CD4-positive, alpha-beta T cell treated with Interferon gamma for 1 hour (primary cell): ENCODE measurements at regions not wholly inside any gene's neighbourhood (a gene's known extent, or its start where the extent isn't known, plus 50 kb on each side); places are given as distances from the start of the nearest gene placed in this dataset.

ENCODE experiments used
- DNase-seq: peaks from one replicate; pipeline ENCODE4 v3.0.0-alpha.2; 2020

- no peak for DNase-seq
Observed at GRCh38 chr5:164051745-164052144, 546.3 kb downstream of the MAT2B start.

- DNase-seq = no peak
Observed at GRCh38 chr5:164052536-164053093, 547.2 kb downstream of the MAT2B start.

- DNase-seq = no peak
Observed at GRCh38 chr5:164053123-164053522, 547.7 kb downstream of the MAT2B start.

DNA sequence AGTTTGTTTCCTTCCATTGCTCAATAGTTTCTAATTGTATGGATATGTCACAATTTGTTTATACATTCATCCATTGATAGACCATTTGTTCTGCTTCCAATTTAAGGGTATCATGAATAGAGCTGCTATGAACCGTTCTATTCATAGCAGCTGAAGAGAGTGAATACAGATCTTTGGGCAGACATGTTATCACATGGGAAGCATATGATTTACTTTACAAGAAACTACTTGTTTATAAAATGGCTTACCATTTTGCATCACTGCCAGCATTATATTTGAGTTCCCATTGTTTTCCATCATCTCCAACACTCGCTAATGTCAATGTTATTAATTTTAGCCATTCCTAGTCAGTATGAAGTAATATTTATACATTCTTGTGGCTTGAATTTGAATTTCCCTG is 549.0 kb downstream of the MAT2B start:
- DNase-seq = no peak

DNA sequence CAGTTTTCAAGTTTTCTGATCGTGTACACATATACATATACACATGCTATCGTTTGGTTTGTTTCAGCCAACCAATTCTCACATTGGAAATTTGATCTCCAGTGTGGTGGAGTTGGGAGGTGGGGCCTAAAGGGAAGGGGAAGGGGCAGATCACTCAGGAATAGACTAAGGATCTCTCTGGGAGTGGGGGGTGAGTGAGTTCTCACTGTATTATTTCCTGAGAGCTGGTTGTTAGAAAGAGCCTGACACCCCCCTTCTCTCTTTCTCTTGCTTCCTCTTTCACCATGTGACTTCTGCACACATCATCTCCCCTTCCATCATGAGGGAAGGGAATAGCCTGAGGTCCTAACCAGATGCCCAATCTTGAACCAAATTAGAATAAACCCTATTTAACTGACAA is 551.7 kb downstream of the MAT2B start:
- no peak for DNase-seq

DNA sequence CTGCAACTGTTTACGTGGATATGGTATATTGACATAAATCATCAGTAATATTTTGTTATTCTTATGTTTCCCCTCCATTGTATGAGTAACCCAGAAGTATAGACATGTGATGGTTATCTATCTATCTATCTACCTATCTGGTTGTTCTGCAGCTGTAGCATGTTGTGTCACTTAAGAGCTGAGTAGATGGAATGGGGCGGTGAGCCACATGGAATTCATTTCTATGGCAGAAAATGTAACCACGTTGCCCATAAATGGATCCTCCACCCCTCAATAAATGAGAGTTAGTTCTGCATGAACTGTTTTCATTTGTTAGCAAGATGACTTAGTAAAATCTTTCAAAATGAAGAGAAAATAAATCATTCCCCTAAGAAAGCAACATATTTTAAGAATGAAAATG is 553.2 kb downstream of the MAT2B start:
- DNase-seq = no peak

DNA sequence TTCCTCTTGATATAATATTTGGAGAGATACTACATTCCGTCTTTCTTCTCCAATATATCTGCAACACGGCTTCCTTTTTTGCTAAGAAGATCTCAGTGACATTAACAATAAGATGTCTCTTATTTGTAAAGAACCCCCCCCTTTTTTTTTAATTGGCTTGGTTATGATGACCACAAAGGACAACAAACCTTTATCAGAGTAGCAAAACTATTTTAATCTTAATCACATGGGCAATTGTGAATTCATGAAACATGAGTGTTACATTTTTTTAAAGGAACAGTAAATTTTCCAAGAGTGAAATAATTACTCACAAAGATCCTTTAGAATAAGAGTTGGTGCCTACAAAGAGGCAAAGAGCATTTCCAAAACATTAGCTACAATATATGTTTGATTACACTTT is 554.1 kb downstream of the MAT2B start:
- DNase-seq = no peak

GRCh38 chr5:164060786-164061355 is 555.5 kb downstream of the MAT2B start:
- DNase-seq = no peak

DNA sequence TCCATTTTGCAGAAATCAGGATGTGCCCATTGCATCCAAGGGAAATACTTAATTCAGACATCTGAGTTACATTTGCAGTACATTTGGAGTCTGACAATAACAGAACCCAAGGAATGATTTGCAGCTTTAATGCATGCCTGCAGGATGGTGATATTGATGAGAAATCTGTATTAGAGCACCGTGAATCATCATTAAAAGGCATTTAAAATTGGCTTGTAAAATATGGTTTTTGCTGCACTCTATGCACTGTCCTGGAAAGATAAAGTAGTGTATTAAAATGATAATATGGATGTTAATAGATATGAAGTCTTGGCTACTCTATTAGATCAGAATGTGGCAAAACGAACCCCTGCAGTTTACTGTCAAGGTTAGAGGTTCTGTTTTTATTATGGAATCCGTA is 556.9 kb downstream of the MAT2B start:
- no peak for DNase-seq

DNA sequence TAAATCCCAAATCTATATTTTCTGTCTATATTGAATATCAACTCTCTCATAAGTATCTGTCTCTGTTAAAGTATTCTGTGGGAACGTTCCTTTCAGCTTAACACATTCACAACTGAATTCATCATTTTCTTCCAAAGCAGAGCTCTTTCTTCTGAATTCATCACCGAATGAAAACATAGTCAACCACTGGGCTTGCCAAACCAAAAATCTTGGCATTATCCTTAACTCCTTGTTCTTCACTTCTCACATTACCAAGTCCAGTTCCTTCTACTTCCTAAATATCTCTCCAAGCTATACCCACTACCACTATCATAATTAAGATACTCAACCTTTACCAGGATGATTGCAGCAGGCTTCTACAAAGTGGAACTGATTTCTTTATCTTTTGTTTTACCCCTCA is 559.8 kb downstream of the MAT2B start:
- DNase-seq = no peak

GRCh38 chr5:164071671-164072070 is 566.3 kb downstream of the MAT2B start:
- DNase-seq = no peak

- DNase-seq = no peak
Observed at GRCh38 chr5:164073081-164073480, 567.7 kb downstream of the MAT2B start.

- no peak for DNase-seq
Observed at GRCh38 chr5:164076556-164076955, 571.1 kb downstream of the MAT2B start.

DNA sequence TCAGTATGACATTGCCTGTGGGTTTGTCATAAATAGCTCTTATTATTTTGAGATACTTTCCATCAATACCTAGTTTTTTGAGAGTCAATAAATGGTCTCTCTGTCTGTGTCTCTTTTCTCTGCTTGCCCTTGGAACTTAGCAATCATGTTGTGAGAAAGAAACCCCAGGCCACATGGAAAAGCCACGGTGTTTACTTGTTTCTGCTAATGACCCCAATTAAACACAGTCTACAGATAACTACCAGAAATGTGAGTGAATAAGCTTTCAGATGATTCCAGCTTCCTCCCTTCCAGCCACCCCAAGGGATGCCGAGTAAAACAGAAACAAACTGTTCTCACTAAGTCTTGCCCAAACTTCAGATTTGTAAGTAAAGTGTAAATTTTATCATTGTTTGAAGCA is 584.9 kb downstream of the MAT2B start:
- no peak for DNase-seq

GRCh38 chr5:164091836-164092235 is 586.4 kb downstream of the MAT2B start:
- no peak for DNase-seq

DNA sequence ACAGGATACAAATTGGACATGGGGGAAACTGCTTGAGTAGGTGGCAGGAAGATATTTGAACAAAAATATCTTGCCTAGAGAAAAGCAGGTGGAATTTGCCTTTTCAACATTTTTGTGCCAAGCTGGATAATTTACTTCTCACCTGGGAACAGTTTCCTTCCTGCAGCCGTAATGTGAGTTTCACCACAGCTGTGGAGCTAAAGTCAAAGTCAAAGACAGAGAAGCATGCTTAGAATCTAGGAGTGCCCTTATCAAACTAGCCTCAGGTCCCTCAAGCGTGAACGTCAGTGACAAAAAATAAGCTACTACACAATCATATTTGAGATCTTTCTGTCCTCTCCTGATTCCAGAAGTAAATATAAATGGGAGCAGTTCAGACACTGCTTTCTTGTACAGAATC is 588.9 kb downstream of the MAT2B start:
- no peak for DNase-seq

DNA sequence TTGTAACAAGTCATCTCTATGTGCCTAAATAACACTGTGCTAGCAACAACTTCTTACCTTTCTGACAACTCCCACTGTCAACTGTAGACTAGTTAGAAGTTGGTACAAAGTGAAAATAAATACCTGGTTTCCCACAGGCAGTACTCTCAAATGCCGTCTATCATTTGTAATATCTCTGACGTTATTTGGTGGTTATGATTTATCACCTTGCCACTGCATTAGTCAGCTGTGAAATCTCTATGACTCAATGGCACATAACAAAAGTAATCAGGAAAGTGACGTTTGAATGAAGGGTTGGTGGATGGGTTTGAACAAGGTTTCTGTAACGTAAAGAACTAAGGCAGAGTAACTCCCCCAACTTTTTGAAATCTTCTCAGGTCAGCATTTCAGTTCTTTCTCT is 592.3 kb downstream of the MAT2B start:
- no peak for DNase-seq

- DNase-seq = no peak
Observed at GRCh38 chr5:164098531-164098930, 593.1 kb downstream of the MAT2B start.

GRCh38 chr5:164098979-164099378 is 593.6 kb downstream of the MAT2B start:
- DNase-seq = no peak

GRCh38 chr5:164115420-164115819 is 610.0 kb downstream of the MAT2B start:
- DNase-seq = no peak

GRCh38 chr5:164119806-164120447 is 614.5 kb downstream of the MAT2B start:
- DNase-seq = no peak

DNA sequence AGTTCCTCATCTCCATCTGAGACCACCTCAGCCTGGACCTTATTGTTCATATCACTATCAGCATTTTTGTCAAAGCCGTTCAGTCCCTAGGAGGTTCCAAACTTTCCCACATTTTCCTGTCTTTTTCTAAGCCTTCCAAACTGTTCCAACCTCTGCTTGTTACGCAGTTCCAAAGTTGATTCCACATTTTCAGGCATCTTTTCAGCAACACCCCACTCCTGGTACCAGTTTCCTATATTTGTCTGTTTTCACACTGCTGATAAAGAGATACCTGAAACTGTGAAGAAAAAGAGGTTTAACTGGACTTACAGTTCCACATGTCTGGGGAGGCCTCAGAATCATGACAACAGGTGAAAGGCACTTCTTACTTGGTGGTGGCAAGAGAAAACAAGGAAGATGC is 622.1 kb downstream of the MAT2B start:
- DNase-seq = no peak

DNA sequence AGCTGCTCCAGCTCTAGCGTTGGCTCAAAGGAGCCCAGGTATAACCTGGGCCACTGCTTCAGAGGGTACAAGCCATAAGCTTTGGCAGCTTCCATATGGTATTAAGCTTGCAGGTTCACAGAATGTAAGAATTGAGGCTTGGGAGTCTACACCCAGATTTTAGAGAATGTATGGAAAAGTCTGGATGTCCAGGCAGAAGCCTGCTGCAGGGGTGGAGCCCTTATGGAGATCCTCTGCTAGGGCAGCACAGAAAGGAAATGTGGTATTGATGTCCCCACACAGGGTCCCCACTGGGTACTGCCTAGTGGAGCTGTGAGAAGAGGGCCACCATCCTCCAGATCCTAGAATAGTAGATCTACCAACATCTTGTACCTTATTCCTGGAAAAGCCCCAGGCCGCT is 626.9 kb downstream of the MAT2B start:
- DNase-seq = no peak

- no peak for DNase-seq
Observed at GRCh38 chr5:164137095-164137494, 631.7 kb downstream of the MAT2B start.

DNA sequence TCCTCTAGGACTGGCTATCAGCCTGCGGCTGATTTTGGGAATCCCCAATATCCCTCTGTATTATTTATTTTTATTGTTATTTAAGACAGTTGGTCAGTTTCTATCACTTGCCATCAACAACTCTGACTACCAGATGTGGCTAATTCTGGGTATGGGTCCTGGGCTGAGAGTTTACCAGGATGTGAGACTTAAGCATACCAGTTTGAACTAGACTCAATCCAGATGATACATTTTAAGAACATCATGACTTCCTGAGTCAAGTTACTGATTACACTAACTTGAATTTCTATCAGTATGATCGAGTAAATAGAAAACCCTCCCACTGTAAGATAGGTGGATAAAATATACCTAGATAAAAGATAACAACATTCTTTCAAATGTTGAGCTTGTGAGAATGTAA is 634.0 kb downstream of the MAT2B start:
- no peak for DNase-seq
